Parathyroid adenoma (tissue), 2 donors: ENCODE measurements at regions not wholly inside any gene's neighbourhood (a gene's known extent, or its start where the extent isn't known, plus 50 kb on each side); places are given as distances from the start of the nearest gene placed in this dataset.

ENCODE experiments used
- H2AFZ ChIP-seq: fragments of 300-600 bp; sonication (generic); one replicate; pipeline ENCODE4 v1.7.0; 2017; ENCODE audit warnings: antibody characterized with exemption, mild to moderate bottlenecking
- H3K27ac ChIP-seq: fragments of 300-600 bp; sonication (generic); one replicate; pipeline ENCODE4 v1.7.0; 2017
- H3K27me3 ChIP-seq: fragments of 300-600 bp; sonication (generic); one replicate; pipeline ENCODE4 v1.7.0; 2017; ENCODE audit warnings: low read length; ENCODE audit not compliant: control insufficient read depth, insufficient read depth
- H3K36me3 ChIP-seq: fragments of 300-600 bp; sonication (generic); one replicate; pipeline ENCODE4 v1.7.0; 2017; ENCODE audit warnings: low read length; ENCODE audit not compliant: control insufficient read depth, insufficient read depth
- H3K4me1 ChIP-seq: fragments of 300-600 bp; sonication (generic); one replicate; pipeline ENCODE4 v1.7.0; 2017; ENCODE audit warnings: control low read depth
- H3K4me2 ChIP-seq: fragments of 300-600 bp; sonication (generic); one replicate; pipeline ENCODE4 v1.7.0; 2017; ENCODE audit warnings: low read length
- H3K4me3 ChIP-seq: fragments of 300-600 bp; sonication (generic); one replicate; pipeline ENCODE4 v1.7.0; 2017; ENCODE audit warnings: low read depth, low read length
- H3K79me2 ChIP-seq: fragments of 300-600 bp; sonication (generic); one replicate; pipeline ENCODE4 v1.7.0; 2017; ENCODE audit warnings: control low read depth
- H3K9ac ChIP-seq: fragments of 300-600 bp; sonication (generic); one replicate; pipeline ENCODE4 v1.7.0; 2017; ENCODE audit warnings: mild to moderate bottlenecking
- H3K9me3 ChIP-seq: fragments of 300-600 bp; sonication (generic); one replicate; pipeline ENCODE4 v1.7.0; 2017; ENCODE audit warnings: low read length; ENCODE audit not compliant: control insufficient read depth
- TF ChIP-seq, protein P1 (sequence below): fragments of 300-600 bp; sonication (generic); IDR thresholded peaks from one replicate; pipeline ENCODE4 v1.7.0; 2017; ENCODE audit warnings: antibody characterized with exemption, mild to moderate bottlenecking
- donor health status: primary hyperparathyroidism.

DNA sequence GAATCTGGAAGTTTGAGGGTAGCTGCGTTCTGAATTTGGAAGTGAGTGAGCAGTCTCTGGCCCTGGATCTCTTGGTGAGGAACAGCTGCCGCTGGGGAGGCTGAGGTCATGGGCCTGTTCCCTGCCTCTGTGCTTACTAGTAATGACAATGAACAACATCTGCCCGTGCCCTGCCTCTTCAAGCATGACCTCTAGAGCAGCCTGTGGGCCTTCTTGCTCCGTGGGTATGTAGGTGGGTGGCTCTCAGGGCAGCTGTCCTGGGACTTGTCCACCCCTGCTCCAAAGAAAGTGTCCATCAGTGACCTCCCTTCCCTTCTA lies 186.2 kb downstream of the CXCL12 start:
- Histone ChIP-seq H3K27me3 (no peaks in the 10 kb centered on the region), H3K36me3 (no peaks in the 10 kb centered on the region), H3K4me1 (peaks cover 29% of the 10 kb centered on the region), H3K9me3 (no peaks in the 10 kb centered on the region), H3K9ac (no peak overlapping the region), H3K4me3 (no peak overlapping the region), H3K79me2 (no peaks in the 10 kb centered on the region), H2AFZ (peak overlapping the region; percentile 52), H3K27ac (peak overlapping the region; percentile 30), H3K4me2 (no peak overlapping the region)
- TF ChIP-seq, protein P1, sequence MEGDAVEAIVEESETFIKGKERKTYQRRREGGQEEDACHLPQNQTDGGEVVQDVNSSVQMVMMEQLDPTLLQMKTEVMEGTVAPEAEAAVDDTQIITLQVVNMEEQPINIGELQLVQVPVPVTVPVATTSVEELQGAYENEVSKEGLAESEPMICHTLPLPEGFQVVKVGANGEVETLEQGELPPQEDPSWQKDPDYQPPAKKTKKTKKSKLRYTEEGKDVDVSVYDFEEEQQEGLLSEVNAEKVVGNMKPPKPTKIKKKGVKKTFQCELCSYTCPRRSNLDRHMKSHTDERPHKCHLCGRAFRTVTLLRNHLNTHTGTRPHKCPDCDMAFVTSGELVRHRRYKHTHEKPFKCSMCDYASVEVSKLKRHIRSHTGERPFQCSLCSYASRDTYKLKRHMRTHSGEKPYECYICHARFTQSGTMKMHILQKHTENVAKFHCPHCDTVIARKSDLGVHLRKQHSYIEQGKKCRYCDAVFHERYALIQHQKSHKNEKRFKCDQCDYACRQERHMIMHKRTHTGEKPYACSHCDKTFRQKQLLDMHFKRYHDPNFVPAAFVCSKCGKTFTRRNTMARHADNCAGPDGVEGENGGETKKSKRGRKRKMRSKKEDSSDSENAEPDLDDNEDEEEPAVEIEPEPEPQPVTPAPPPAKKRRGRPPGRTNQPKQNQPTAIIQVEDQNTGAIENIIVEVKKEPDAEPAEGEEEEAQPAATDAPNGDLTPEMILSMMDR, result no peak

DNA sequence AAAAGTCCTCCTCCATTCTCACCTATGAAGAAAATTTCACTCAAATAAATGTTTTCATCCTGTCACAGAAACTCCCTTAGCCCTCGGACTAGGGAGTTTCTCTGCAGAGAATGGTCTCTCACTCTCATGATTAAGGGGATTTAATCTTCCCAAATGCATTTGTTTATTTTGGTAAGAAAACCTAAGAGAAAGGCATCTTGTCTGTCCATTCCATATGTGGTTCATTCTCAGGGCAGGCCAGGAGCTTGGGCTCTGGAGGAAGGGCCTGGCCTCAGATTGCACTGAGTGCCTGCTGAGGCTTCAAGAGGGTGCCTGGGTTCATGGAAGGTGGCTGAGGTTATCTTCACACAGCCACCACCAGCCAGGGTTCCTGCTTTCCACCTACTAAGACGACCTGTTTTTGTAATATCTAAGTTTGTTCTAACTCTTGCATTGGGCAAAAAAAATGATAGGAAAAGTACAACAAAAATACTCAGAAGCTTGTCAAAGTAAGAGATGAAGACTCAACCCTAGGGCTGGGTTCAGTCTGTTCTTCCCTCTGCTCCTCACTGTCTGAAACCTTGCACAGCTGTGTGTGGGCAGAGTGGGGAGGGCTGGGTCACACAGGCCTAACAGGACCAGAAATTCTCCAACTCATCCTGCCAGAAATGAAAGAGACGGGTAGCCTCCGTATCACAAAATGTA lies 186.7 kb downstream of the CXCL12 start:
- Histone ChIP-seq H3K79me2 (no peaks in the 10 kb centered on the region), H3K4me1 (peaks cover 30% of the 10 kb centered on the region), H3K27ac (peak overlapping the region; percentile 30), H3K4me2 (no peak overlapping the region), H3K4me3 (no peak overlapping the region), H3K36me3 (no peaks in the 10 kb centered on the region), H3K9me3 (no peaks in the 10 kb centered on the region), H3K27me3 (no peaks in the 10 kb centered on the region), H2AFZ (peak overlapping the region; percentile 52), H3K9ac (no peak overlapping the region)
- TF ChIP-seq, protein P1, result no peak

GRCh38 chr10:44197646-44198045 lies 187.3 kb downstream of the CXCL12 start:
- Histone ChIP-seq H3K27ac (no peak overlapping the region), H2AFZ (peak overlapping the region; percentile 17), H3K27me3 (no peaks in the 10 kb centered on the region), H3K9me3 (no peaks in the 10 kb centered on the region), H3K9ac (no peak overlapping the region), H3K36me3 (no peaks in the 10 kb centered on the region), H3K4me3 (no peak overlapping the region), H3K79me2 (no peaks in the 10 kb centered on the region), H3K4me2 (no peak overlapping the region), H3K4me1 (peaks cover 35% of the 10 kb centered on the region)
- TF ChIP-seq, protein P1, result no peak

DNA sequence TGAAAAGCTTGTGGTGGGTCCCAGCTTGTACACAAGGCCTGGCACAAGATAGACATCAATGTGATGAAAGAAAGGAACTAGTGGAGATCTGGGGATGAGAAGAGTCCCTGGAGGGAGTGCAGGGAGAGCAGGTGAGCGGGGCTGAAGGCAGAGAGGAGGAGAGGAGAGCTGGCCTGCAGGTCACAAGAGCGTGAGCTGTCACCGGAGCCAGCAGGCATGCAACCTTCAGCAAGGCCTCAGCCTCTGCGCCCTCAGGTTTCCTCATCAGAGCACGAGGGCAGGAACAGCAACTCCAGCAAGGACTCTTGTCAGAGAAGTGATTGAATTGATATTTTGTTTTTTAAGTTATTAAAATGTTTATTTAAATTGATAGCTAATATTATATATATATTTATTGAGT lies 188.6 kb downstream of the CXCL12 start:
- Histone ChIP-seq H3K4me2 (no peak overlapping the region), H3K4me3 (no peak overlapping the region), H3K27me3 (no peaks in the 10 kb centered on the region), H3K27ac (no peak overlapping the region), H3K4me1 (peaks cover 37% of the 10 kb centered on the region), H3K9me3 (no peaks in the 10 kb centered on the region), H2AFZ (peak overlapping the region; percentile 47), H3K9ac (no peak overlapping the region), H3K36me3 (no peaks in the 10 kb centered on the region), H3K79me2 (no peaks in the 10 kb centered on the region)
- TF ChIP-seq, protein P1, result no peak

DNA sequence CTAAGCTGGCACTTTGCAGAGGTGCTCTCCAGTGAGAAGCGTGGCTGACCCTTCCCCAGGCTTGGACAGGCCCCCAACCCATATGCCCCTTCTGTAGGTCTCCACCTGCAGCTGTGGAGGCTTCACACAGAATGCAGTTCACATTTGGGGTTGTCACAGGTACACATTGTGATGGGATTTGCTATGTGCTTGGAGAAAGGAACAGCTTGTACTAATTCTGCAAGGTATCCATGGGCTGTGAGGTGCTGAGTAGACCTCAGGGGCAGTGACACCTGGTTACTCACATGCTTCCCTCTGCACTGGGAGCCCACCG lies 188.9 kb downstream of the CXCL12 start:
- Histone ChIP-seq H3K27ac (no peak overlapping the region), H3K79me2 (no peaks in the 10 kb centered on the region), H3K4me2 (no peak overlapping the region), H3K36me3 (no peaks in the 10 kb centered on the region), H3K27me3 (no peaks in the 10 kb centered on the region), H3K9me3 (no peaks in the 10 kb centered on the region), H2AFZ (peak overlapping the region; percentile 47), H3K9ac (no peak overlapping the region), H3K4me1 (peaks cover 36% of the 10 kb centered on the region), H3K4me3 (no peak overlapping the region)
- TF ChIP-seq, protein P1, result no peak
